IPS-18c (cell line): ENCODE measurements at regions not wholly inside any gene's neighbourhood (a gene's known extent, or its start where the extent isn't known, plus 50 kb on each side); places are given as distances from the start of the nearest gene placed in this dataset.

ENCODE experiments used
- H3K4me3 ChIP-seq: 2 replicates; pipeline ENCODE4 v1.7.0; 2013; ENCODE audit warnings: low read depth, mild to moderate bottlenecking, low read length, moderate library complexity; ENCODE audit not compliant: insufficient read depth
- H3K9me3 ChIP-seq: one replicate; pipeline ENCODE4 v1.6.1; 2013; ENCODE audit warnings: mild to moderate bottlenecking, low read length, moderate library complexity; ENCODE audit not compliant: control insufficient read depth, insufficient read depth

- Histone ChIP-seq H3K4me3 (no peak overlapping the region; the same call in 1 of the 2 replicates), H3K9me3 (peaks cover 59% of the 10 kb centered on the region)
Observed at GRCh38 chr22:47374273-47374771, 611.9 kb downstream of the TBC1D22A start.

- H3K9me3 ChIP-seq: peaks cover 62% of the 10 kb centered on the region
- no peak overlapping the region for H3K4me3 ChIP-seq
Observed at GRCh38 chr22:47373648-47374272, 611.3 kb downstream of the TBC1D22A start.

DNA sequence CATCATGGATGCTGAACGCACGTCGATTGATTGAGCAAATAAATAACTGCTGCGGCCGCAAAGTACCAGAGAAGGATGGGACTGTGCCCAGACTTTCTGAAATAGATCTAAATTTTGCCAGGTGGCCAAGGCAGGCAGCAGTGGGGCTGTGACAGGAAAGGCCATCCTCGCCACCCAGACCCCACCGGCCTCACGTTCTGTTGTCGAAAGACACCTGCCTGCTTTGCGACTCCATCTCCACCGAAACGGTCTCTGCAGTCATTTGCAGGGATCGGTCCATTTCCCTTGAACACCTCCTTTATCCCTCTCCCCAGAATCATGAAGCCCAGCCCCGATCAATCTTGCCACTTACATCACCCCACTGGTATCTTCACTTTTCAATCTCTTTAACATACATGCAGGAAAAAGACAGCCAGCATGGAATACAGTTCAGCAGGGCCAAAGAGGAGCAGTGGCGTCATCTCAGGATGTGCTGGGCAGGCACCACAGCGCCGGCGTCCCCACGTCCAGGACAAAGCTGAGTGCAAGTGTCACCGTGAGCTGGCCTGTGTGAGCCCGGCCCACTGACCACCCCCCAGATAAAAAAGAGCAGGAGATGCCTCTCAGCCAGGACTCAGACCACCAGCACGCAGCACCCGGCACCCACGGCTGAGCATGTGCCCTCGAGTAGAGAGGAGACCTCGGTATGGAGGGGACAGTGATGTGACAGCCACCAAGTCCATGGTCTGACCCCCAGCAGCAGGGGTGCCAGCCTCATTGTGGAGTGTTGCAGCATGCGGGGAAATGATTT lies 610.3 kb downstream of the TBC1D22A start:
- H3K4me3 ChIP-seq: no peak overlapping the region
- H3K9me3 ChIP-seq: peaks cover 66% of the 10 kb centered on the region

DNA sequence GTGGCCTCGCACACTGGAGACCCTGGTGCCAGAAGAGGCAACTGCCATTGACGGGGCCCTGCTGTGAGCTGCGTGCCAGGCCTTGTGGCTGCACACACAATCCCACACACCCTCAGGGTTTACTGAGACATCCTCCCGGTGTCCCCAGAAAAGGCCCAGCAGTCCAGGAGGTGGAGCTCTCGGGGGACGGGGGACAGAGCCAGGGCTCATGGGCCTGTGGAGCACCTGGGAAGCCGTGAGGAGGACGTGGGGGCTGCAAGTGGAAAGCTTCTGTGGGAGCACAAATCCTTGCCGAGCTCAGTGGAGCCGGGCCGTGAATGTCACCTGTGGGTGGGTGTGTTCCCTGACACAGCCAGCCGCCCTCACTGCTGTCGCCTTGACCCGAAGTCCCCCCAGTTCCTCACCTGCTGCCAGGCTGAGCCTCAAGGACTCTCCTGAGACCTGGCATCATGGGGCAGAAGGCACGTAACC lies 609.7 kb downstream of the TBC1D22A start:
- Histone ChIP-seq H3K4me3 (no peak overlapping the region), H3K9me3 (peaks cover 62% of the 10 kb centered on the region)

DNA sequence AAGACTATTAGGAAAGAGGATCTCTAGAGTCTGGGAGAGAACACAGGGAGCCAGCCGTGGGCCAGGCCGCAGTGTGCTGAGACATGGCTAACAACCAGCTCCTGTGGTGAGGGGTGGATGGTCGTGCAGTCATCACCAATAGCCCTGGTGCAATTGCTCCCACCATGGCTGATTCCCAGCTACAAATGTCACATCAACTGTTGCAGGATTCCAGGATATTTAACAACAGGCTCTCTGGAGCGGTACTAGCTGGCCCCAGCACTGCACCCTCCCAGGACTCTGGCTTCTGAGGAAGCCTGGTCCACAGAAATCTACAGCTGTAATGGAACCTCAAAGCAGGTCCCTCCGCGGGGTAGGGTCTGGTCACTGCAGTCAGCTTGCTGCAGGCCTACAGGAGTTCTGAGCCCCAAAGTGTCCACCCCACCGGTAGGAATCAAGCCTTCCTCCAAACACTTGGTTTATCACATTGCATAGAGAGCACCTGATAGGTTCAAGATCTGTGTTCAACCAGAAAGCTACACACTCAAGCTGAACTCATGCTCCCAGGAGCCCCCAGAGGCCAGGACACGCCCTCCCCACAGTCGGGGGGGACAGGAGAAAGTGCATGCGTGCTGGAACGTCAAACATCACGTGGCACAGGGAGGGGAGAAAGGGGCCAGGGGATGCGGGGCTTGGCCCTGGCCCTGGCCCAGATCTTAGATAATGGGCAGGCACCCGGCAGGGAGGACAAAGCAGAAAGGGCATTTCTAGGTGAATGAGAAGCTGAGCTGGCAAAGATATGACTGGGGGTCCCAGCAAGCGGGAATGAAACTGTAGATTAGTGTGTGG lies 609.0 kb downstream of the TBC1D22A start:
- H3K4me3 ChIP-seq: no peak overlapping the region
- H3K9me3 ChIP-seq: peaks cover 63% of the 10 kb centered on the region

- Histone ChIP-seq H3K9me3 (peaks cover 56% of the 10 kb centered on the region), H3K4me3 (no peak overlapping the region; the same call in 1 of the 2 replicates)
Observed at GRCh38 chr22:47370448-47371262, 608.2 kb downstream of the TBC1D22A start.

DNA sequence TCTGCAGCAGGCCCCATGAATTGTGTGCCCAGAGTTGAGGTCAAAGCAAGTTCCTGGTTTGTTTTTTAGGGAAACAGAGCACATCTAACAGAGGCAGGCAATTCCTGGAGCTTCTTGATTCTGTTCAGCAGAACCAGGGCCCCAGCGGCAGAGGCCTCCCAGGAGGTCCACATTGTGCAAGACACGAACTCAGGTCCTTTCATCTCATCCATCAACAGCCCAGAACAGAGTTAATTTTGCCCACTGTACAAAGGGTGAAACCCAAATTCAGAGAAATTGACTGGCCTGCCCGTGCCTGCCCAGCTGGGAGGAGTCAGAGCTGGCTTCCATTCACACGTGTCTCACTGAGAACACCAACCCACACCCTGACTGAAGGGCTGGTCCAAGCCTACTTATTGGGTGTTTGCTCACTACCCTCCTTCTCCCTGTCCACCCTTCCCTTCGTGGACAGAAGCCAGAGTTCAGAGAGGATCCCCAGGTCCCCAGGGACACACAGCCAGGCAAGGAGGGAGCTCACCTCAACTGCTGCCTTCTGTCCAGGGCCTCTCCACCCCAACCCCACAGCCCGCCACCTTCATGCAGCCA lies 607.1 kb downstream of the TBC1D22A start:
- Histone ChIP-seq H3K4me3 (no peak overlapping the region; the same call in 1 of the 2 replicates), H3K9me3 (peaks cover 46% of the 10 kb centered on the region)

DNA sequence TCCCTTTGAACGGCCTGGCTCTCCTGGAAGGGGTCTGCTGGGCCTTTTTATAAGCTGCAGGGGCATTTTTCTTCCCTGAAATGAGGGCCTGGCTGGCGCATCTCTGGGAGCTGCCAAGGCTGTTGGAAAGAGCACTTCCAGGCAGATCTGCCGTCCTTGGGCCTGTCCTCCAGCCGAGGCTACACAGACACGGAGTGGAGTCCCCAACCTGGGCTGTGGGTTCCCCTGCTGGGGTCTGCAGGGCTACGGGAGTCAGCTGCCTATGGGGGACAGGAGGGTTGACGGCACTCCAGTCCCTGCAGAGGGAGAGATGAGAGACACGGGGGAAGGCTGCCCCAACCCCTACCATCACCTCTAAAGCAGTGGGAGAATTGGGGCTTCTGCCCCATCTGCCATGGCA lies 606.6 kb downstream of the TBC1D22A start:
- H3K9me3 ChIP-seq: peaks cover 47% of the 10 kb centered on the region

GRCh38 chr22:47367993-47368945 lies 605.8 kb downstream of the TBC1D22A start:
- Histone ChIP-seq H3K9me3 (peaks cover 43% of the 10 kb centered on the region), H3K4me3 (no peak overlapping the region; the same call in 1 of the 2 replicates)

More for the DNA sequence above, 606.6 kb downstream of the TBC1D22A start:
- no peak overlapping the region for H3K4me3 ChIP-seq

DNA sequence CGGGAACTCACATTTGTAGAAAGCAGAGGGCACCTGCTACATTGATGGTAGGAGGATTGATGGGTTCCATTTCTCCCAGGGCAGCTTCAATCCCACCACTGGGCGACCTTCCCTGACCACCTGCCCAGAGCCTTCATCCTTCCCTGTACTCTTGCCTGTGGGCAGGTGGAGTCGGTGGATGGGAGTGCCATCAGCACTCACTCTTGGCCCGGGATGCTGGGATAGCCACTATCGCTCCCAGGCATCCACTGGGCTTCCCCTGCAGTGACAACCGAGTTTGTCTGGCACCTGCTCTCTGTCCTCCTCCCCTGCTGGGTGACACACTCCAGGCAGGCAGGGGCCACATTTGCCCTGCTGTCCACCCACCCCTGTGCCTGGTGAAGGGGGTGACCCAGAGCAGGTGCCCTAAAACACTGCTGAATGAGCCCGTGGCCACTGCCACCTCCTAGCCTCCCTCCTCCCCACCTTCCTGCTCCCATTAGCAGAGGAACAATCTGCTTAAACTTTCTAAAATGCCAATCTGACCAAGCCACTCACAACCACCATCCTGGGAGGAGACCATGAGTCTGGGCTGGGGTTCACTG lies 604.7 kb downstream of the TBC1D22A start:
- Histone ChIP-seq H3K4me3 (no peak overlapping the region; the same call in 1 of the 2 replicates), H3K9me3 (peaks cover 35% of the 10 kb centered on the region)

DNA sequence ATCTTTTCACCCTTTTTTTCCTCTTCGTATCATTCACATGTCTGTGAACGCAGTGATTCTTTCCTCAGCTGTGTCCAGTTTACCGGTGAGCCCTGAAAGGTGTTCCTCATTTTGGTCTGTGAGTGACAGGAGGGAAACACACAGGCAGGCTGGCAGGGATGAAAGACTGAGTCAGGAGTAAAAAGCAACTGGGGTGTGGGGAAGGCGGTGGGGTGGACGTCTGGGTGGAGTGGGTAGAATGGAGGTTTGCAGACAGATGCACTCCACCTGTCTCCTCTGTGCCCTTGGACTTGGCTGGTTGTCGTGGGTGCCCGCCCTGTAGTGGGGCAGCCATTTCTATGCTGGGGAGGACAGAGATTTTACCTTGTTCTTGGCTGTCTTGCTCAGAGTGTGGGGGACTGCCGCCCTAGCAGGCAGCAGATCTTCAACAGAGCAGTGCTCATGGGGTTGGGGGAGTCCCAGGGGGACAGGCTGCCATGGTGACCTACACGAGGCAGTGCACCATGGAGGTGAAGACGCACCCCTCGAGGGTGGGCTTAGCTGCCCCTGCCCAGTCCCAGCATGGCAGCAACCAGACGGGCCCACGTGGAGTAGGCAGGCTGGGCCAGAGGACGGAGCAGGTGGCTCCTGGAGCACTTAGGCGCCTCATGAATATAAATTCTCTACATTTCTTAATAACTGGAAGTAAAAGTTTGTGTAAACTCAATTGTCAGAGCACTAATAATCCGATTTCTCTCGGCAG lies 603.7 kb downstream of the TBC1D22A start:
- Histone ChIP-seq H3K4me3 (no peak overlapping the region), H3K9me3 (peaks cover 30% of the 10 kb centered on the region)

- H3K9me3 ChIP-seq: peaks cover 18% of the 10 kb centered on the region
- no peak overlapping the region for H3K4me3 ChIP-seq
Observed at GRCh38 chr22:47361247-47361646, 598.8 kb downstream of the TBC1D22A start.

- Histone ChIP-seq H3K9me3 (peaks cover 23% of the 10 kb centered on the region), H3K4me3 (no peak overlapping the region)
Observed at GRCh38 chr22:47357493-47357892, 595.0 kb downstream of the TBC1D22A start.

DNA sequence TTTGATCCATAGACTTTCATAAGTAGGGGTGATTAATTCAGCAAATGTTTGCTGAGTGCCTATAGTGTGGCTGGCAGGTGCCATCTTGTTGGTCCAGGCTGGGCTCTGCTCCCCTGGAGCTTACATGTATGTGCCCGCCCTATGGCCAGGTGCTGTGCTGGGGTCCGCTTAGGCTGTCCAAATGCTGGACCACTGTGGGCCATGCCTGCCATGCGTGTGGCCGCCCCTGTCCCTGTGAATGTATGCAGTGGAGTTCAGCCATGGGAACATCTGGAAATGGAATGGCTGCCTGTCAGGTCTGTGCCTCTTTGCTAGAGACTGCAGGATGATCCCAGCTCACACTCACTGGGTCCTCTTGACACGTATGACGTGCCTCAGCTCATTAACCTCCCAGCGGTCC lies 594.6 kb downstream of the TBC1D22A start:
- Histone ChIP-seq H3K9me3 (peaks cover 27% of the 10 kb centered on the region), H3K4me3 (no peak overlapping the region)
